K562 (cell line): ENCODE measurements at regions not wholly inside any gene's neighbourhood (a gene's known extent, or its start where the extent isn't known, plus 50 kb on each side); places are given as distances from the start of the nearest gene placed in this dataset.

ENCODE experiments used
- ATAC-seq: fragments of 200-7000 bp; cut with Tn5 transposase; 3 replicates; pipeline ENCODE4 v1.9.1; 2020; ENCODE audit warnings: moderate library complexity
- BruUV-seq: library from RNA; stranded (reverse); fragments of 400-500 nt; replicated peaks from 2 replicates; lab custom pipeline; 2021; lab: Mats Ljungman, UMichigan
- CTCF ChIA-PET: fragments of 300-600 bp; formaldehyde crosslinking; extraction: SDS; loops from one replicate; lab custom pipeline; 2021; ENCODE audit warnings: low intra/inter-chr PET ratio; lab: Yijun Ruan, JAX
- POLR2A ChIA-PET: fragments of 300-600, 350-650 bp; sonication (Branson Sonifier 250); formaldehyde crosslinking; extraction: SDS; loops from one replicate; lab custom pipeline; 2021; ENCODE audit warnings: antibody characterized with exemption, inconsistent platforms; lab: Yijun Ruan, JAX
- DNase-seq, 4 experiments: peaks; one replicate each; pipeline versions ENCODE4 v3.0.0 to v3.0.0-alpha.2; 2011 to 2018; ENCODE audit warnings: low spot score in 3 of 4, mixed read lengths in 3 of 4; ENCODE audit errors: extremely low read depth in 1 of 4
- FAIRE-seq: peaks from 2 replicates; lab custom pipeline; 2011; peaks lifted over from hg19 to GRCh38; lab: Jason Lieb, UNC
- H2AFZ ChIP-seq: 2 replicates; pipeline ENCODE4 v1.6.0; 2011; ENCODE audit warnings: low read depth, low read length, control low read depth, inconsistent platforms
- H3K27ac ChIP-seq: fragments of 200-600 bp; 3 replicates; pipeline ENCODE4 v1.8.0; 2011; ENCODE audit warnings: low read depth, mild to moderate bottlenecking, control low read depth, inconsistent platforms, low read length, moderate library complexity, mixed read lengths; ENCODE audit errors: extremely low read depth
- H3K27me3 ChIP-seq, 2 experiments: fragments of 300-600 bp in 1 of 2; 2 replicates in 1 of 2; 3 replicates in 1 of 2; pipeline versions ENCODE4 v1.6.0 to v1.8.0; 2011; ENCODE audit warnings: inconsistent platforms in 2 of 2, low read length in 2 of 2, mild to moderate bottlenecking in 1 of 2, mixed read lengths in 1 of 2, moderate library complexity in 1 of 2; ENCODE audit not compliant: control insufficient read depth in 2 of 2, insufficient read depth in 2 of 2
- H3K36me3 ChIP-seq: fragments of 300-600 bp; 3 replicates; pipeline ENCODE4 v1.8.0; 2011; ENCODE audit warnings: mild to moderate bottlenecking, low read length, inconsistent platforms; ENCODE audit not compliant: control insufficient read depth, insufficient read depth
- H3K4me1 ChIP-seq, 2 experiments: fragments of 200-600 bp in 1 of 2; replicated peaks in 1 of 2; 2 replicates in 1 of 2; 3 replicates in 1 of 2; pipeline versions ENCODE4 v1.5.1 to v1.8.0; 2011; ENCODE audit warnings: inconsistent platforms in 2 of 2, low read length in 2 of 2, mild to moderate bottlenecking in 1 of 2, mixed read lengths in 1 of 2, moderate library complexity in 1 of 2; ENCODE audit not compliant: control insufficient read depth in 2 of 2, insufficient read depth in 2 of 2
- H3K4me2 ChIP-seq: 2 replicates; pipeline ENCODE4 v1.6.1; 2011; ENCODE audit warnings: low read length, control low read depth, inconsistent platforms, mixed read lengths; ENCODE audit not compliant: insufficient read depth
- H3K4me3 ChIP-seq: fragments of 200-600 bp; sonication (generic), shearing (Covaris generic); 2 replicates; pipeline ENCODE4 v1.5.1; 2016; ENCODE audit warnings: control low read depth, inconsistent platforms
- H3K79me2 ChIP-seq: fragments of 200-600 bp; 3 replicates; pipeline ENCODE4 v1.8.0; 2011; ENCODE audit warnings: low read length, inconsistent platforms; ENCODE audit not compliant: control insufficient read depth, insufficient read depth
- H3K9ac ChIP-seq, 2 experiments: 2 replicates each; pipeline versions ENCODE4 v1.6.0 to v1.6.1; 2011; ENCODE audit warnings: low read depth in 2 of 2, low read length in 2 of 2, control low read depth in 1 of 2, inconsistent platforms in 1 of 2, mild to moderate bottlenecking in 1 of 2, mixed read lengths in 1 of 2; ENCODE audit not compliant: insufficient read depth in 1 of 2
- H3K9me1 ChIP-seq: one replicate; pipeline ENCODE4 v1.6.0; 2011; ENCODE audit warnings: inconsistent platforms, mild to moderate bottlenecking, low read length, moderate library complexity; ENCODE audit not compliant: control insufficient read depth, insufficient read depth
- H3K9me3 ChIP-seq: replicated peaks from 2 replicates; pipeline ENCODE4 v1.5.1; 2011; ENCODE audit warnings: low read depth, low read length, inconsistent platforms; ENCODE audit not compliant: control insufficient read depth, insufficient read depth
- H4K20me1 ChIP-seq: replicated peaks from 2 replicates; pipeline ENCODE4 v1.6.1; 2011; ENCODE audit warnings: low read length, inconsistent platforms, mixed read lengths; ENCODE audit not compliant: control insufficient read depth, insufficient read depth
- DMBX1 ChIP-seq: fragments of 250-450 bp; sonication (Bioruptor Pico); IDR thresholded peaks from 2 replicates; pipeline ENCODE4 v1.8.0; 2022; ENCODE audit warnings: inconsistent platforms, mild to moderate bottlenecking, moderate library complexity, borderline replicate concordance
- SMAD4 ChIP-seq: fragments of 250-450 bp; sonication (Bioruptor Pico); conservative IDR thresholded peaks from 2 replicates; pipeline ENCODE4 v1.8.0; 2021; ENCODE audit warnings: inconsistent platforms, mild to moderate bottlenecking, moderate library complexity
- ZBTB40 ChIP-seq, 2 experiments: fragments of 450-650 bp in 1 of 2; sonication (generic) in 1 of 2; formaldehyde crosslinking in 1 of 2; IDR thresholded peaks; 2 replicates each; pipeline versions ENCODE4 v1.7.1 to v1.9.0; 2016 to 2022; ENCODE audit warnings: inconsistent platforms in 1 of 2, mild to moderate bottlenecking in 1 of 2, missing genetic modification reagents in 1 of 2
- ZNF217 ChIP-seq: sonication (generic); formaldehyde crosslinking; IDR thresholded peaks from 2 replicates; pipeline ENCODE4 v1.8.0; 2022; ENCODE audit warnings: mild to moderate bottlenecking, missing genetic modification reagents
- ZNF717 ChIP-seq: fragments of 250-450 bp; sonication (Bioruptor Pico); IDR thresholded peaks from 2 replicates; pipeline ENCODE4 v1.5.0; 2021
- ZSCAN29 ChIP-seq: fragments of 450-650 bp; IDR thresholded peaks from 2 replicates; pipeline ENCODE4 v1.6.1; 2017
- WGBS: fragments of 100-300 bp; shearing (Covaris generic); methylation state at CpG from one replicate; pipeline ENCODE4 v1.1.6; 2016; ENCODE audit warnings: low coverage, mixed read lengths; ENCODE audit not compliant: insufficient coverage; ENCODE audit errors: missing lambda C conversion rate; 5-methylcytosine and 5-hydroxymethylcytosine counted together
- in situ Hi-C: fragments of 300-500 bp; cut with MboI; formaldehyde crosslinking; loops from 4 replicates; pipeline ENCODE4 v1.15.0; 2018; ENCODE audit warnings: inconsistent platforms, mixed read lengths
- intact Hi-C: fragments of 100-400 bp; cut with micrococcal nuclease; formaldehyde crosslinking; loops from 2 replicates; pipeline ENCODE4 v1.14.2; 2022
- TF ChIP-seq, protein P1 (sequence below): fragments of 450-650 bp; formaldehyde crosslinking; IDR thresholded peaks from 2 replicates; pipeline ENCODE4 v1.4.0; 2020; ENCODE audit warnings: mild to moderate bottlenecking, moderate library complexity
- TF ChIP-seq, protein P2 (sequence below): fragments of 250-450 bp; sonication (Bioruptor Pico); IDR thresholded peaks from 2 replicates; pipeline ENCODE4 v1.8.0; 2022; ENCODE audit warnings: moderate library complexity, mild to moderate bottlenecking, inconsistent platforms

- FAIRE-seq (no peak), DNase-seq (no peak), ATAC-seq (peak; percentile 22; the same call in 2 of the 3 replicates)
- Histone ChIP-seq H4K20me1 (no peaks in the 10 kb centered on the region), H3K9me3 (no peaks in the 10 kb centered on the region), H3K4me1 (peaks cover 0 to 22% of the 10 kb centered on the region in 2 experiments; a peak in 3 of 5 replicates), H3K9ac (no peak overlapping the region), H3K36me3 (no peaks in the 10 kb centered on the region), H3K27ac (no peak overlapping the region), H3K4me2 (no peak overlapping the region), H3K4me3 (no peak overlapping the region), H3K79me2 (no peaks in the 10 kb centered on the region), H3K27me3 (no peaks in the 10 kb centered on the region), H2AFZ (peak overlapping the region; percentile 60), H3K9me1 (no peaks in the 10 kb centered on the region)
- WGBS: 37% methylated on average over 3 of the region's 3 CpGs
- in situ Hi-C loops: no loop called here
- intact Hi-C loops: loop anchor here (5.0 kb wide), 1 partner anchor 82 kb away; no protein-coding TSS in a partner anchor
- ChIA-PET POLR2A (interaction anchor here (0.5 to 1.3 kb wide), 4 partner anchors 10 to 471 kb away, joined by 3 to 4 read pairs (median 3); no protein-coding TSS in a partner anchor), CTCF (no interaction called here)
- BruUV-seq: no TSS peak
- TF ChIP-seq ZNF717 (CRISPR knock-in tag) (no peak), DMBX1 (CRISPR knock-in tag) (peak; percentile 30; the same call in 1 of the 2 replicates), SMAD4 (CRISPR knock-in tag) (0 out of 2 replicates have a peak, but pooled peaks have one; percentile 23), ZSCAN29 (no peak), ZNF217 (CRISPR knock-in tag) (no peak), ZBTB40 (IDR thresholded peaks at IDR 0.05) (no peak), ZBTB40 (CRISPR knock-in tag; IDR thresholded peaks at IDR 0.05) (no peak)
- TF ChIP-seq, protein P1, sequence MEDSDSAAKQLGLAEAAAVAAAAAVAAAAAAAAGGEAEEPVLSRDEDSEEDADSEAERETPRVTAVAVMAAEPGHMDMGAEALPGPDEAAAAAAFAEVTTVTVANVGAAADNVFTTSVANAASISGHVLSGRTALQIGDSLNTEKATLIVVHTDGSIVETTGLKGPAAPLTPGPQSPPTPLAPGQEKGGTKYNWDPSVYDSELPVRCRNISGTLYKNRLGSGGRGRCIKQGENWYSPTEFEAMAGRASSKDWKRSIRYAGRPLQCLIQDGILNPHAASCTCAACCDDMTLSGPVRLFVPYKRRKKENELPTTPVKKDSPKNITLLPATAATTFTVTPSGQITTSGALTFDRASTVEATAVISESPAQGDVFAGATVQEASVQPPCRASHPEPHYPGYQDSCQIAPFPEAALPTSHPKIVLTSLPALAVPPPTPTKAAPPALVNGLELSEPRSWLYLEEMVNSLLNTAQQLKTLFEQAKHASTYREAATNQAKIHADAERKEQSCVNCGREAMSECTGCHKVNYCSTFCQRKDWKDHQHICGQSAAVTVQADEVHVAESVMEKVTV: peak; percentile 34; the same call in 1 of the 2 replicates
- TF ChIP-seq, protein P2, sequence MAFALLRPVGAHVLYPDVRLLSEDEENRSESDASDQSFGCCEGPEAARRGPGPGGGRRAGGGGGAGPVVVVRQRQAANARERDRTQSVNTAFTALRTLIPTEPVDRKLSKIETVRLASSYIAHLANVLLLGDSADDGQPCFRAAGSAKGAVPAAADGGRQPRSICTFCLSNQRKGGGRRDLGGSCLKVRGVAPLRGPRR (CRISPR knock-in tag): 0 out of 2 replicates have a peak, but pooled peaks have one; percentile 27
Observed at GRCh38 chr11:86124251-86125233, 55.7 kb upstream of the PICALM start.
